H7 (cell line): ENCODE measurements at regions not wholly inside any gene's neighbourhood (a gene's known extent, or its start where the extent isn't known, plus 50 kb on each side); places are given as distances from the start of the nearest gene placed in this dataset.
"Not testable (repeated sequence)": the region's sequence is repeated elsewhere in the genome, so short reads cannot be mapped to it uniquely, and the experiment has no call there.

Experiments used
- DNase-seq: peaks from one replicate; pipeline ENCODE4 v3.0.0; 2012
- H3K27me3 ChIP-seq: 2 replicates; pipeline ENCODE4 v1.6.0; 2011; ENCODE audit warnings: mild to moderate bottlenecking, low read length; ENCODE audit not compliant: control insufficient read depth, insufficient read depth
- H3K36me3 ChIP-seq: replicated peaks from 2 replicates; pipeline ENCODE4 v1.5.1; 2011; ENCODE audit warnings: low read length; ENCODE audit not compliant: control insufficient read depth, insufficient read depth
- H3K4me3 ChIP-seq: 2 replicates; pipeline ENCODE4 v1.5.1; 2011; ENCODE audit warnings: low read depth, mild to moderate bottlenecking, control low read depth, low read length, moderate library complexity; ENCODE audit not compliant: insufficient read depth

GRCh38 chr21:14610119-14610518, 64.0 kb upstream of the SAMSN1 start:
- H3K27me3 ChIP-seq, H3K4me3 ChIP-seq: not testable (repeated sequence)

DNA sequence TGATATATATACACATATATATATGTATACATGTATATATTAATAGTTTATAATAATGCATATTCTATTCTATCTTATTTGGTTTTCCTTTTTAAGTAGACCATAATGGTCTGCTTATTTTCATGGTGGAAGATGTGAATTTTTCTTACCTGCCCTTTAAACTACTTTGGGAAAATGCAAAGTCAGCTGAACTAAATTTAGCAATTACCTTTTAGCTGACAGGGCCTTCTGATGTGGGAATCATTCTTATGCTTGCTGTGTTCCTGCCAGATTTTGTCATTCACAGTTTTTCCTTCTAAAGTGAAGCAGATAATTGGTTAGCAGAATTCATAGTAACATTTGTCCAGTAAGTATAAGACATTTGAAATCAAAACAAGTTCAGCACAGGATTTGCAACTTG, 63.2 kb upstream of the SAMSN1 start:
- Histone ChIP-seq H3K4me3 (no peak overlapping the region), H3K36me3 (no peaks in the 10 kb centered on the region), H3K27me3 (no peaks in the 10 kb centered on the region)
- DNase-seq = no peak

More at GRCh38 chr21:14610119-14610518, 64.0 kb upstream of the SAMSN1 start:
- not testable (repeated sequence) for DNase-seq, H3K36me3 ChIP-seq

DNA sequence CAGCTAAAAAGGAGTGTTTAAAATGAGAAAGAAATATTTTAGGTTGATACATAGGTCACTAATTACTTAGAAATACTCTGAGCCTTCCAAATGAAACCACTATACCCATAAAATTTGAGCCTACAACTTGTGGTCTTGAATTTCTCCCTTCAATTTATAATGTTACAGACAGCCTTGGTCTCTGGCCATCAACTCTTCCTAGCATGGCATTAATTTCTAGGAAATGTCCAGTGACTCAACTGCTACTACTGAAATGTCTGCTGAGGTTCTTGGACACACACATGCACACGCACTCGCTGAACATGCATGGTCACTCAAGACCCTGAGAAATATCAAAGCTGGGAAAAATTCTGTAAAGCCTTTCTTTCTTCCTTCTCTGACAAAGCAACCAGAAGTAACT, 61.1 kb upstream of the SAMSN1 start:
- Histone ChIP-seq H3K36me3 (no peaks in the 10 kb centered on the region), H3K4me3 (no peak overlapping the region), H3K27me3 (no peaks in the 10 kb centered on the region)
- no peak for DNase-seq

- Histone ChIP-seq H3K36me3 (no peaks in the 10 kb centered on the region), H3K27me3 (no peaks in the 10 kb centered on the region), H3K4me3 (no peak overlapping the region)
- no peak for DNase-seq
These were observed 57.1 kb upstream of the SAMSN1 start for GRCh38 chr21:14603202-14603601.

- no peak overlapping the region for H3K4me3 ChIP-seq
- H3K27me3 ChIP-seq = no peaks in the 10 kb centered on the region
- H3K36me3 ChIP-seq = no peaks in the 10 kb centered on the region
- DNase-seq = no peak
These were observed 56.4 kb upstream of the SAMSN1 start for GRCh38 chr21:14602382-14602958.

GRCh38 chr21:14600569-14601297, 54.6 kb upstream of the SAMSN1 start:
- no peaks in the 10 kb centered on the region for H3K27me3 ChIP-seq

GRCh38 chr21:14598065-14598464, 52.0 kb upstream of the SAMSN1 start:
- no peaks in the 10 kb centered on the region for H3K27me3 ChIP-seq
- no peaks in the 10 kb centered on the region for H3K36me3 ChIP-seq
- no peak overlapping the region for H3K4me3 ChIP-seq
- no peak for DNase-seq

More at GRCh38 chr21:14600569-14601297, 54.6 kb upstream of the SAMSN1 start:
- DNase-seq = no peak
- Histone ChIP-seq H3K36me3 (no peaks in the 10 kb centered on the region), H3K4me3 (no peak overlapping the region)
